SK-N-SH (cell line): ENCODE measurements at regions not wholly inside any gene's neighbourhood (a gene's known extent, or its start where the extent isn't known, plus 50 kb on each side); places are given as distances from the start of the nearest gene placed in this dataset.
"Not testable (repeated sequence)": the region's sequence is repeated elsewhere in the genome, so short reads cannot be mapped to it uniquely, and the experiment has no call there.

Experiments
- CTCF ChIA-PET: fragments of 300-600, 350-600 bp; formaldehyde crosslinking; extraction: SDS; loops from one replicate; lab custom pipeline; 2021; lab: Yijun Ruan, JAX
- POLR2A ChIA-PET: fragments of 350-600 bp; sonication (Branson Sonifier 250); formaldehyde crosslinking; extraction: SDS; loops from one replicate; lab custom pipeline; 2020; ENCODE audit warnings: antibody characterized with exemption, inconsistent platforms; lab: Yijun Ruan, JAX
- DNase-seq: peaks from one replicate; pipeline ENCODE4 v3.0.0; 2012
- H2AFZ ChIP-seq: fragments of 200-600 bp; sonication (generic); 2 replicates; pipeline ENCODE4 v1.8.1; 2016; ENCODE audit warnings: antibody characterized with exemption, mild to moderate bottlenecking, low read depth
- H3F3A ChIP-seq: fragments of 200-600 bp; sonication (generic); replicated peaks from 2 replicates; pipeline ENCODE3; 2016; ENCODE audit warnings: antibody characterized with exemption, mild to moderate bottlenecking; ENCODE audit not compliant: insufficient read depth
- H3K27ac ChIP-seq, 2 experiments: fragments of 200-500 bp in 1 of 2; fragments of 200-600 bp in 1 of 2; sonication (Bioruptor generic) in 1 of 2; sonication (generic), shearing (Covaris generic) in 1 of 2; 2 replicates each; pipeline versions ENCODE4 v1.5.1 to v1.6.1; 2014 to 2016; ENCODE audit warnings: low read depth in 2 of 2, inconsistent platforms in 1 of 2, low read length in 1 of 2, mild to moderate bottlenecking in 1 of 2, mixed read lengths in 1 of 2
- H3K27me3 ChIP-seq: fragments of 200-600 bp; sonication (generic), shearing (Covaris generic); 2 replicates; pipeline ENCODE4 v1.6.1; 2016; ENCODE audit warnings: mixed run types; ENCODE audit not compliant: insufficient read depth
- H3K36me3 ChIP-seq, 2 experiments: fragments of 200-500 bp in 1 of 2; fragments of 200-600 bp in 1 of 2; sonication (Bioruptor generic) in 1 of 2; sonication (generic) in 1 of 2; replicated peaks in 1 of 2; 2 replicates each; pipeline versions ENCODE3 to v1.5.1; 2014 to 2016; ENCODE audit warnings: low read length in 1 of 2, mild to moderate bottlenecking in 1 of 2; ENCODE audit not compliant: insufficient read depth in 2 of 2, control insufficient read depth in 1 of 2
- H3K4me1 ChIP-seq, 2 experiments: fragments of 200-500 bp in 1 of 2; fragments of 200-600 bp in 1 of 2; sonication (Bioruptor generic) in 1 of 2; sonication (generic), shearing (Covaris generic) in 1 of 2; 2 replicates each; pipeline versions ENCODE4 v1.5.1 to v1.6.1; 2014 to 2016; ENCODE audit warnings: low read depth in 1 of 2, low read length in 1 of 2, mixed run types in 1 of 2; ENCODE audit not compliant: insufficient read depth in 2 of 2, control insufficient read depth in 1 of 2
- H3K4me2 ChIP-seq: fragments of 200-600 bp; sonication (generic), shearing (Covaris generic); 2 replicates; pipeline ENCODE4 v1.6.1; 2017; ENCODE audit warnings: mixed run types
- H3K4me3 ChIP-seq, 2 experiments: fragments of 200-500 bp in 1 of 2; fragments of 200-600 bp in 1 of 2; sonication (Bioruptor generic) in 1 of 2; sonication (generic), shearing (Covaris generic) in 1 of 2; 2 replicates each; pipeline versions ENCODE4 v1.5.1 to v1.8.1; 2014 to 2016; ENCODE audit warnings: low read depth in 2 of 2, inconsistent platforms in 1 of 2, low read length in 1 of 2, mild to moderate bottlenecking in 1 of 2, mixed read lengths in 1 of 2, moderate library complexity in 1 of 2
- H3K79me2 ChIP-seq: fragments of 200-600 bp; sonication (generic); 2 replicates; pipeline ENCODE4 v1.8.1; 2017; ENCODE audit warnings: mild to moderate bottlenecking; ENCODE audit not compliant: insufficient read depth
- H3K9ac ChIP-seq: fragments of 200-600 bp; sonication (generic); 2 replicates; pipeline ENCODE4 v1.6.1; 2017; ENCODE audit warnings: mixed run types
- H3K9me2 ChIP-seq: fragments of 200-600 bp; sonication (generic); 2 replicates; pipeline ENCODE4 v1.6.1; 2017; ENCODE audit warnings: mixed run types
- H3K9me3 ChIP-seq: fragments of 200-600 bp; sonication (generic); 2 replicates; pipeline ENCODE4 v1.6.1; 2017; ENCODE audit warnings: mixed run types, mild to moderate bottlenecking, moderate library complexity
- H4K20me1 ChIP-seq: fragments of 200-600 bp; sonication (generic); 2 replicates; pipeline ENCODE4 v1.6.1; 2017; ENCODE audit warnings: mild to moderate bottlenecking, mixed run types; ENCODE audit not compliant: insufficient read depth
- ELF1 ChIP-seq: IDR thresholded peaks from 2 replicates; pipeline ENCODE4 v1.4.0; 2012
- EP300 ChIP-seq, 2 experiments: IDR thresholded peaks; 2 replicates each; pipeline versions ENCODE4 v1.4.0 to v1.6.1; 2012; ENCODE audit warnings: borderline replicate concordance in 1 of 2, low read depth in 1 of 2, low read length in 1 of 2
- EZH2phosphoT487 ChIP-seq: fragments of 200-600 bp; sonication (generic); IDR thresholded peaks from 2 replicates; pipeline ENCODE4 v1.6.1; 2017; ENCODE audit warnings: low read depth, mixed run types, mild to moderate bottlenecking, antibody characterized with exemption, moderate library complexity, borderline replicate concordance
- FOSL2 ChIP-seq: IDR thresholded peaks from 2 replicates; pipeline ENCODE4 v1.4.0; 2012; ENCODE audit warnings: low read depth, mild to moderate bottlenecking, moderate library complexity, borderline replicate concordance
- GABPA ChIP-seq: IDR thresholded peaks from 2 replicates; pipeline ENCODE4 v1.4.0; 2012; ENCODE audit warnings: low read depth, mild to moderate bottlenecking
- GATA2 ChIP-seq: sonication (generic); formaldehyde crosslinking; IDR thresholded peaks from 2 replicates; pipeline ENCODE4 v1.5.0; 2020; ENCODE audit warnings: mild to moderate bottlenecking, missing genetic modification reagents
- MXI1 ChIP-seq: IDR thresholded peaks from 2 replicates; pipeline ENCODE4 v1.6.1; 2012; ENCODE audit warnings: mild to moderate bottlenecking, low read depth, low read length, improper control_type of control experiment
- NFIC ChIP-seq: IDR thresholded peaks from 2 replicates; pipeline ENCODE4 v1.4.0; 2012; ENCODE audit warnings: borderline replicate concordance
- NRF1 ChIP-seq: IDR thresholded peaks from 2 replicates; pipeline ENCODE4 v1.6.1; 2012; ENCODE audit warnings: low read depth, mild to moderate bottlenecking, low read length
- RAD21 ChIP-seq: IDR thresholded peaks from 2 replicates; pipeline ENCODE4 v1.6.1; 2012; ENCODE audit warnings: mild to moderate bottlenecking, low read length
- SMC3 ChIP-seq: IDR thresholded peaks from 2 replicates; pipeline ENCODE4 v1.6.1; 2012; ENCODE audit warnings: low read depth, low read length, improper control_type of control experiment
- TCF12 ChIP-seq: IDR thresholded peaks from 2 replicates; pipeline ENCODE4 v1.4.0; 2012
- WGBS: methylation state at CpG from one replicate; pipeline ENCODE4 v1.1.6; 2017; ENCODE audit warnings: low lambda C conversion rate; 5-methylcytosine and 5-hydroxymethylcytosine counted together
- TF ChIP-seq, protein P1 (sequence below): IDR thresholded peaks from 2 replicates; pipeline ENCODE4 v1.4.0; 2012; ENCODE audit warnings: low read depth
- TF ChIP-seq, protein P2 (sequence below): IDR thresholded peaks from 2 replicates; pipeline ENCODE4 v1.4.0; 2012; ENCODE audit warnings: low read depth, borderline replicate concordance
- TF ChIP-seq, protein P3 (sequence below): IDR thresholded peaks from 2 replicates; pipeline ENCODE4 v1.4.0; 2012; ENCODE audit warnings: low read depth, borderline replicate concordance
- TF ChIP-seq, protein P4 (sequence below): fragments of 150-350 bp; IDR thresholded peaks from 2 replicates; pipeline ENCODE4 v1.6.1; 2017; ENCODE audit warnings: antibody characterized with exemption, low read length, low read depth, borderline replicate concordance
- TF ChIP-seq, protein P5 (sequence below): IDR thresholded peaks from 2 replicates; pipeline ENCODE4 v1.6.1; 2012; ENCODE audit warnings: mild to moderate bottlenecking, low read depth, low read length, moderate library complexity

DNA sequence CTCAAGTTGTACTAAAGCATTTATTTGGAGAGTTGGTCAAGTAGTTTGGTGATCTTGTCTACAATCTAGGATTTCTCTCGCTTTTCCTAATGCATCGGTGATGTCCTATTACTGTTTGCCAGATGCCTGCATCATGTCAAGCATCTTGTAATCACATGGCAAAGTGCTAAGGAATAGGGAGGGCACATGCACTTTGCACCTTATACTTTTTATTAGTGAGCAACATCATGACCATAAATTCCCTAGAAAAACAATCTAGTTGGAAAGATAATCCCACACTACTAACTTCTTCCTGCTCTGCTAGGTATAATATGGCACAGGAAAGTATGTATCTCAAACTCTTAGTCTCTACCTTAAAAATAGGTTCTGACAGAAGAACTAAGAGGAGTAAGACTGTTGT lies 894.3 kb upstream of the SLITRK1 start:
- 27% methylated on average over 2 of the region's 2 CpGs for WGBS
- Histone ChIP-seq H3K4me2 (no peak overlapping the region), H3K79me2 (no peaks in the 10 kb centered on the region), H3K27ac (no peak overlapping the region), H3F3A (no peaks in the 10 kb centered on the region), H3K9me3 (no peaks in the 10 kb centered on the region), H4K20me1 (no peaks in the 10 kb centered on the region), H3K9ac (no peak overlapping the region), H2AFZ (no peak overlapping the region), H3K4me1 (no peaks in the 10 kb centered on the region; a peak in 1 of 4 replicates), H3K9me2 (no peaks in the 10 kb centered on the region), H3K4me3 (no peak overlapping the region), H3K27me3 (no peaks in the 10 kb centered on the region), H3K36me3 (no peaks in the 10 kb centered on the region)
- ChIA-PET CTCF (no interaction called here), POLR2A (no interaction called here)
- TF ChIP-seq, protein P1, sequence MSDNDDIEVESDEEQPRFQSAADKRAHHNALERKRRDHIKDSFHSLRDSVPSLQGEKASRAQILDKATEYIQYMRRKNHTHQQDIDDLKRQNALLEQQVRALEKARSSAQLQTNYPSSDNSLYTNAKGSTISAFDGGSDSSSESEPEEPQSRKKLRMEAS, result no peak
- TF ChIP-seq, protein P2, sequence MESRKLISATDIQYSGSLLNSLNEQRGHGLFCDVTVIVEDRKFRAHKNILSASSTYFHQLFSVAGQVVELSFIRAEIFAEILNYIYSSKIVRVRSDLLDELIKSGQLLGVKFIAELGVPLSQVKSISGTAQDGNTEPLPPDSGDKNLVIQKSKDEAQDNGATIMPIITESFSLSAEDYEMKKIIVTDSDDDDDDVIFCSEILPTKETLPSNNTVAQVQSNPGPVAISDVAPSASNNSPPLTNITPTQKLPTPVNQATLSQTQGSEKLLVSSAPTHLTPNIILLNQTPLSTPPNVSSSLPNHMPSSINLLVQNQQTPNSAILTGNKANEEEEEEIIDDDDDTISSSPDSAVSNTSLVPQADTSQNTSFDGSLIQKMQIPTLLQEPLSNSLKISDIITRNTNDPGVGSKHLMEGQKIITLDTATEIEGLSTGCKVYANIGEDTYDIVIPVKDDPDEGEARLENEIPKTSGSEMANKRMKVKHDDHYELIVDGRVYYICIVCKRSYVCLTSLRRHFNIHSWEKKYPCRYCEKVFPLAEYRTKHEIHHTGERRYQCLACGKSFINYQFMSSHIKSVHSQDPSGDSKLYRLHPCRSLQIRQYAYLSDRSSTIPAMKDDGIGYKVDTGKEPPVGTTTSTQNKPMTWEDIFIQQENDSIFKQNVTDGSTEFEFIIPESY, result no peak
- TF ChIP-seq GATA2 (no peak), NRF1 (no peak), ELF1 (no peak), SMC3 (no peak), MXI1 (no peak), TCF12 (no peak), GABPA (no peak), EP300 (IDR thresholded peaks at IDR 0.05; ENCODE audit: borderline replicate concordance in 1 of 2, low read depth in 1 of 2, low read length in 1 of 2) (no peak), NFIC (no peak), RAD21 (no peak), EZH2phosphoT487 (no peak), FOSL2 (no peak)
- TF ChIP-seq, protein P3, sequence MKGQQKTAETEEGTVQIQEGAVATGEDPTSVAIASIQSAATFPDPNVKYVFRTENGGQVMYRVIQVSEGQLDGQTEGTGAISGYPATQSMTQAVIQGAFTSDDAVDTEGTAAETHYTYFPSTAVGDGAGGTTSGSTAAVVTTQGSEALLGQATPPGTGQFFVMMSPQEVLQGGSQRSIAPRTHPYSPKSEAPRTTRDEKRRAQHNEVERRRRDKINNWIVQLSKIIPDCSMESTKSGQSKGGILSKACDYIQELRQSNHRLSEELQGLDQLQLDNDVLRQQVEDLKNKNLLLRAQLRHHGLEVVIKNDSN, result no peak
- TF ChIP-seq, protein P4, sequence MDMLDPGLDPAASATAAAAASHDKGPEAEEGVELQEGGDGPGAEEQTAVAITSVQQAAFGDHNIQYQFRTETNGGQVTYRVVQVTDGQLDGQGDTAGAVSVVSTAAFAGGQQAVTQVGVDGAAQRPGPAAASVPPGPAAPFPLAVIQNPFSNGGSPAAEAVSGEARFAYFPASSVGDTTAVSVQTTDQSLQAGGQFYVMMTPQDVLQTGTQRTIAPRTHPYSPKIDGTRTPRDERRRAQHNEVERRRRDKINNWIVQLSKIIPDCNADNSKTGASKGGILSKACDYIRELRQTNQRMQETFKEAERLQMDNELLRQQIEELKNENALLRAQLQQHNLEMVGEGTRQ, result no peak
- TF ChIP-seq, protein P5, sequence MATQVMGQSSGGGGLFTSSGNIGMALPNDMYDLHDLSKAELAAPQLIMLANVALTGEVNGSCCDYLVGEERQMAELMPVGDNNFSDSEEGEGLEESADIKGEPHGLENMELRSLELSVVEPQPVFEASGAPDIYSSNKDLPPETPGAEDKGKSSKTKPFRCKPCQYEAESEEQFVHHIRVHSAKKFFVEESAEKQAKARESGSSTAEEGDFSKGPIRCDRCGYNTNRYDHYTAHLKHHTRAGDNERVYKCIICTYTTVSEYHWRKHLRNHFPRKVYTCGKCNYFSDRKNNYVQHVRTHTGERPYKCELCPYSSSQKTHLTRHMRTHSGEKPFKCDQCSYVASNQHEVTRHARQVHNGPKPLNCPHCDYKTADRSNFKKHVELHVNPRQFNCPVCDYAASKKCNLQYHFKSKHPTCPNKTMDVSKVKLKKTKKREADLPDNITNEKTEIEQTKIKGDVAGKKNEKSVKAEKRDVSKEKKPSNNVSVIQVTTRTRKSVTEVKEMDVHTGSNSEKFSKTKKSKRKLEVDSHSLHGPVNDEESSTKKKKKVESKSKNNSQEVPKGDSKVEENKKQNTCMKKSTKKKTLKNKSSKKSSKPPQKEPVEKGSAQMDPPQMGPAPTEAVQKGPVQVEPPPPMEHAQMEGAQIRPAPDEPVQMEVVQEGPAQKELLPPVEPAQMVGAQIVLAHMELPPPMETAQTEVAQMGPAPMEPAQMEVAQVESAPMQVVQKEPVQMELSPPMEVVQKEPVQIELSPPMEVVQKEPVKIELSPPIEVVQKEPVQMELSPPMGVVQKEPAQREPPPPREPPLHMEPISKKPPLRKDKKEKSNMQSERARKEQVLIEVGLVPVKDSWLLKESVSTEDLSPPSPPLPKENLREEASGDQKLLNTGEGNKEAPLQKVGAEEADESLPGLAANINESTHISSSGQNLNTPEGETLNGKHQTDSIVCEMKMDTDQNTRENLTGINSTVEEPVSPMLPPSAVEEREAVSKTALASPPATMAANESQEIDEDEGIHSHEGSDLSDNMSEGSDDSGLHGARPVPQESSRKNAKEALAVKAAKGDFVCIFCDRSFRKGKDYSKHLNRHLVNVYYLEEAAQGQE, result no peak
- DNase-seq, result no peak

DNA sequence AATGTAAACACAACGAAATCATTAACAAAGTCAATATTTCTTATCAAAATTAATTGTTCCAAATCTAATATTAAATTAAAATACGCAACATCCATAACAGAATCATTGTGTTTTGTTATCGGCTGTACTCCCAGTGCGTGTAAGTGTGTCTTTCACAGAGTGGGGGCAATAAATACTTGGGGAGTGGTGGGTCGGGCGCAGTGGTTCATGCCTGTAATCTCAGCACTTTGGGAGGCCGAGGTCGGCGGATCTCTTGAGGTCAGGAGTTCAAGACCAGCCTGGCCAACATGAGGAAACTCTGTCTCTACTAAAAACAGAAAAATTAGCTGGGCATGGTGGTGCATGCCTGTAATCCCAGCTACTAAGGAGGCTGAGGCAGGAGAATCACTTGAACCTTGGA lies 893.6 kb upstream of the SLITRK1 start:
- H3K4me1 ChIP-seq, H3K79me2 ChIP-seq, H3K27me3 ChIP-seq, H2AFZ ChIP-seq, DNase-seq, H3K9me2 ChIP-seq, POLR2A ChIA-PET, H3K36me3 ChIP-seq, H3K4me3 ChIP-seq, H4K20me1 ChIP-seq, CTCF ChIA-PET, H3F3A ChIP-seq, H3K9ac ChIP-seq, H3K9me3 ChIP-seq, H3K27ac ChIP-seq, H3K4me2 ChIP-seq: not testable (repeated sequence)
- 50% methylated on average over 9 of the region's 9 CpGs for WGBS
